H9 (cell line): ENCODE measurements at regions not wholly inside any gene's neighbourhood (a gene's known extent, or its start where the extent isn't known, plus 50 kb on each side); places are given as distances from the start of the nearest gene placed in this dataset.

ENCODE experiments used
- DNase-seq: peaks from one replicate; pipeline ENCODE4 v3.0.0-alpha.2; 2017
- H2AFZ ChIP-seq: one replicate; pipeline ENCODE4 v1.6.1; 2013; ENCODE audit warnings: mild to moderate bottlenecking, low read length, control low read depth, moderate library complexity
- H2AK5ac ChIP-seq: 2 replicates; pipeline ENCODE4 v1.6.1; 2013; ENCODE audit warnings: low read length, control low read depth, mixed read lengths; ENCODE audit not compliant: insufficient read length
- H2BK120ac ChIP-seq: one replicate; pipeline ENCODE4 v1.6.1; 2013; ENCODE audit warnings: low read depth, mild to moderate bottlenecking, low read length, control low read depth, inconsistent platforms; ENCODE audit not compliant: poor library complexity, severe bottlenecking
- H2BK12ac ChIP-seq: 2 replicates; pipeline ENCODE4 v1.6.1; 2013; ENCODE audit warnings: low read length, control low read depth, mixed read lengths, low read depth; ENCODE audit not compliant: insufficient read length
- H2BK15ac ChIP-seq: 2 replicates; pipeline ENCODE4 v1.6.1; 2013; ENCODE audit warnings: low read depth, low read length, control low read depth
- H2BK20ac ChIP-seq: one replicate; pipeline ENCODE4 v1.6.1; 2013; ENCODE audit warnings: low read depth, mild to moderate bottlenecking, low read length, control low read depth, inconsistent platforms; ENCODE audit not compliant: poor library complexity, severe bottlenecking
- H2BK5ac ChIP-seq: 2 replicates; pipeline ENCODE4 v1.6.1; 2013; ENCODE audit warnings: low read length, control low read depth, mixed read lengths; ENCODE audit not compliant: insufficient read length
- H3K14ac ChIP-seq: 2 replicates; pipeline ENCODE4 v1.6.1; 2013; ENCODE audit warnings: low read length, control low read depth; ENCODE audit not compliant: insufficient read depth
- H3K18ac ChIP-seq: 2 replicates; pipeline ENCODE4 v1.6.1; 2013; ENCODE audit warnings: low read depth, mild to moderate bottlenecking, mixed read lengths, low read length, control low read depth; ENCODE audit not compliant: insufficient read length
- H3K23ac ChIP-seq: 2 replicates; pipeline ENCODE4 v1.6.1; 2013; ENCODE audit warnings: low read length, control low read depth, mixed read lengths, low read depth; ENCODE audit not compliant: insufficient read length
- H3K23me2 ChIP-seq: 2 replicates; pipeline ENCODE4 v1.6.1; 2013; ENCODE audit warnings: low read depth, mild to moderate bottlenecking, mixed read lengths, low read length, control low read depth; ENCODE audit not compliant: insufficient read length, poor library complexity, severe bottlenecking
- H3K27ac ChIP-seq: 2 replicates; pipeline ENCODE4 v1.5.1; 2013; ENCODE audit warnings: low read length, control low read depth, mixed read lengths, low read depth; ENCODE audit not compliant: insufficient read length
- H3K27me3 ChIP-seq: 2 replicates; pipeline ENCODE4 v1.6.1; 2013; ENCODE audit warnings: low read length, control low read depth, inconsistent platforms; ENCODE audit not compliant: insufficient read depth
- H3K4ac ChIP-seq: 2 replicates; pipeline ENCODE4 v1.6.1; 2013; ENCODE audit warnings: low read depth, mild to moderate bottlenecking, control low read depth, inconsistent platforms, low read length, moderate library complexity
- H3K4me1 ChIP-seq: 2 replicates; pipeline ENCODE4 v1.6.1; 2013; ENCODE audit warnings: low read length, control low read depth, inconsistent platforms; ENCODE audit not compliant: insufficient read depth
- H3K4me2 ChIP-seq: 2 replicates; pipeline ENCODE4 v1.6.1; 2013; ENCODE audit warnings: low read length, control low read depth, mixed read lengths; ENCODE audit not compliant: insufficient read length, insufficient read depth
- H3K56ac ChIP-seq: 2 replicates; pipeline ENCODE4 v1.6.1; 2013; ENCODE audit warnings: low read depth, mild to moderate bottlenecking, mixed read lengths, low read length, control low read depth; ENCODE audit not compliant: insufficient read length
- H3K79me1 ChIP-seq: 2 replicates; pipeline ENCODE4 v1.6.1; 2013; ENCODE audit warnings: low read depth, mild to moderate bottlenecking, moderate library complexity, low read length, control low read depth, inconsistent platforms; ENCODE audit not compliant: insufficient read depth, poor library complexity, severe bottlenecking
- H3K79me2 ChIP-seq: 2 replicates; pipeline ENCODE4 v1.6.1; 2013; ENCODE audit warnings: low read length, control low read depth, inconsistent platforms; ENCODE audit not compliant: insufficient read depth
- H3K9ac ChIP-seq: 2 replicates; pipeline ENCODE4 v1.6.1; 2013; ENCODE audit warnings: low read length, control low read depth, mixed read lengths; ENCODE audit not compliant: insufficient read length; ENCODE audit errors: extremely low read depth
- H3K9me3 ChIP-seq: one replicate; pipeline ENCODE4 v1.6.1; 2013; ENCODE audit warnings: low read depth, low read length, inconsistent platforms; ENCODE audit not compliant: control insufficient read depth
- H3T11ph ChIP-seq: one replicate; pipeline ENCODE4 v1.6.1; 2013; ENCODE audit warnings: mild to moderate bottlenecking, low read length, control low read depth, inconsistent platforms
- H4K20me1 ChIP-seq: one replicate; pipeline ENCODE4 v1.6.1; 2013; ENCODE audit not compliant: control insufficient read depth, insufficient read length, insufficient read depth
- H4K5ac ChIP-seq: 2 replicates; pipeline ENCODE4 v1.6.1; 2013; ENCODE audit warnings: low read depth, mild to moderate bottlenecking, mixed read lengths, low read length, control low read depth; ENCODE audit not compliant: insufficient read length
- H4K8ac ChIP-seq: replicated peaks from 2 replicates; pipeline ENCODE4 v1.6.1; 2013; ENCODE audit warnings: low read length, control low read depth, mixed read lengths, low read depth; ENCODE audit not compliant: insufficient read length
- H4K91ac ChIP-seq: 2 replicates; pipeline ENCODE4 v1.6.1; 2013; ENCODE audit warnings: low read depth, mild to moderate bottlenecking, moderate library complexity, mixed read lengths, low read length, control low read depth; ENCODE audit not compliant: insufficient read length
- H3K27ac Mint-ChIP-seq, 3 experiments: 2 replicates in 2 of 3; 3 replicates in 1 of 3; pipeline ENCODE4 v1.8.0; 2020 to 2021; ENCODE audit warnings: mixed read lengths in 3 of 3, mild to moderate bottlenecking in 1 of 3, moderate library complexity in 1 of 3
- H3K27me3 Mint-ChIP-seq: 2 replicates; pipeline ENCODE4 v1.8.0; 2021; ENCODE audit warnings: low read depth, mild to moderate bottlenecking, moderate library complexity, mixed read lengths
- H3K36me3 Mint-ChIP-seq, 3 experiments: 2 replicates in 2 of 3; 3 replicates in 1 of 3; pipeline ENCODE4 v1.8.0; 2020 to 2021; ENCODE audit warnings: low read depth in 3 of 3, mixed read lengths in 3 of 3; ENCODE audit not compliant: insufficient read depth in 1 of 3
- H3K4me1 Mint-ChIP-seq, 2 experiments: 2 replicates each; pipeline ENCODE4 v1.8.0; 2020; ENCODE audit warnings: mixed read lengths in 2 of 2
- H3K4me3 Mint-ChIP-seq, 2 experiments: 2 replicates in 1 of 2; 3 replicates in 1 of 2; pipeline ENCODE4 v1.8.0; 2020 to 2021; ENCODE audit warnings: mild to moderate bottlenecking in 2 of 2, mixed read lengths in 2 of 2, moderate library complexity in 1 of 2
- H3K9me3 Mint-ChIP-seq, 2 experiments: 2 replicates in 1 of 2; 3 replicates in 1 of 2; pipeline ENCODE4 v1.8.0; 2020; ENCODE audit warnings: mild to moderate bottlenecking in 2 of 2, mixed read lengths in 2 of 2, moderate library complexity in 1 of 2
- WGBS: extraction: QIAGEN DNeasy Blood & Tissue Kit; methylation state at CpG from one replicate; pipeline ENCODE4 v1.1.7; 2013; ENCODE audit warnings: missing lambda C conversion rate, low lambda C conversion rate, mixed read lengths; ENCODE audit not compliant: insufficient read length; ENCODE audit errors: extremely low coverage; 5-methylcytosine and 5-hydroxymethylcytosine counted together
- TF ChIP-seq, protein P1 (sequence below): fragments of 200-600 bp; sonication (generic); conservative IDR thresholded peaks from 3 replicates; pipeline ENCODE4 v1.8.0; 2021; ENCODE audit warnings: antibody characterized with exemption, mild to moderate bottlenecking

DNA sequence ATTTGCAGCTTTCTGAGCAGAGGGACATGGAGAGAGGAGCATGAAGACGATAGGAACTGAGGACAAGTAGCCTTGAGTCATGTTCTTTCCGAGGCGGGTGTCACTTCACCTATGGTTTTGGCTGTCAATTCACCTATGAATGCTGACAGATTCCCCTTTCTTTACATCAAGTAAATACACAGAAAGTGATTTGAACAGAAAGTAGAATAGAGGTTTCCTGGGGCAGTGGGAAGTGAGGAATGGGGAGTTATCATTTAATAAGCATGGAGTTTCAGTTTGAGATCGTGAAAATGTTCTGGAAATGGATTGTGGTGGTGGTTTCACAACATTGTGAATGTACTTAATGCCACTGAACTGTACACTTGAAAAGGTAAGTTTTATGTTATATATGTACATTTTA, 138.4 kb upstream of the MDFIC start:
- Histone ChIP-seq H2AFZ (no peak overlapping the region), H3K79me2 (no peaks in the 10 kb centered on the region), H3K4ac (no peak overlapping the region), H3K56ac (no peak overlapping the region), H4K91ac (no peak overlapping the region), H3K27me3 (no peaks in the 10 kb centered on the region), H4K8ac (no peak overlapping the region), H3K18ac (no peak overlapping the region), H3K4me2 (no peak overlapping the region), H3K4me1 (no peaks in the 10 kb centered on the region), H4K5ac (no peak overlapping the region), H3K23me2 (no peaks in the 10 kb centered on the region), H3K79me1 (no peaks in the 10 kb centered on the region), H3K14ac (no peak overlapping the region), H3T11ph (no peak overlapping the region), H3K9me3 (no peaks in the 10 kb centered on the region), H3K27ac (no peak overlapping the region), H2BK12ac (no peak overlapping the region), H2BK5ac (no peak overlapping the region), H2BK120ac (no peak overlapping the region), H4K20me1 (no peaks in the 10 kb centered on the region), H2BK20ac (no peak overlapping the region), H3K9ac (no peak overlapping the region), H3K23ac (no peak overlapping the region), H2BK15ac (no peak overlapping the region), H2AK5ac (no peak overlapping the region)
- Mint-ChIP-seq H3K27ac (no peak overlapping the region), H3K27me3 (no peaks in the 10 kb centered on the region), H3K4me3 (no peak overlapping the region), H3K4me1 (peaks cover 6 to 12% of the 10 kb centered on the region in 2 experiments), H3K9me3 (no peaks in the 10 kb centered on the region), H3K36me3 (no peaks in the 10 kb centered on the region)
- DNase-seq = no peak
- TF ChIP-seq, protein P1, sequence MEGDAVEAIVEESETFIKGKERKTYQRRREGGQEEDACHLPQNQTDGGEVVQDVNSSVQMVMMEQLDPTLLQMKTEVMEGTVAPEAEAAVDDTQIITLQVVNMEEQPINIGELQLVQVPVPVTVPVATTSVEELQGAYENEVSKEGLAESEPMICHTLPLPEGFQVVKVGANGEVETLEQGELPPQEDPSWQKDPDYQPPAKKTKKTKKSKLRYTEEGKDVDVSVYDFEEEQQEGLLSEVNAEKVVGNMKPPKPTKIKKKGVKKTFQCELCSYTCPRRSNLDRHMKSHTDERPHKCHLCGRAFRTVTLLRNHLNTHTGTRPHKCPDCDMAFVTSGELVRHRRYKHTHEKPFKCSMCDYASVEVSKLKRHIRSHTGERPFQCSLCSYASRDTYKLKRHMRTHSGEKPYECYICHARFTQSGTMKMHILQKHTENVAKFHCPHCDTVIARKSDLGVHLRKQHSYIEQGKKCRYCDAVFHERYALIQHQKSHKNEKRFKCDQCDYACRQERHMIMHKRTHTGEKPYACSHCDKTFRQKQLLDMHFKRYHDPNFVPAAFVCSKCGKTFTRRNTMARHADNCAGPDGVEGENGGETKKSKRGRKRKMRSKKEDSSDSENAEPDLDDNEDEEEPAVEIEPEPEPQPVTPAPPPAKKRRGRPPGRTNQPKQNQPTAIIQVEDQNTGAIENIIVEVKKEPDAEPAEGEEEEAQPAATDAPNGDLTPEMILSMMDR = no peak
- WGBS = no CpG with 5 or more reads among the region's 4 CpGs
